GM12878 (cell line): ENCODE measurements at regions not wholly inside any gene's neighbourhood (a gene's known extent, or its start where the extent isn't known, plus 50 kb on each side); places are given as distances from the start of the nearest gene placed in this dataset.

Experiments
- ATAC-seq: fragments of 200-7000 bp; cut with Tn5 transposase; 3 replicates; pipeline ENCODE4 v1.9.1; 2020; ENCODE audit warnings: mild to moderate bottlenecking, moderate library complexity
- BruUV-seq: library from RNA; stranded (reverse); fragments of 400-500 nt; replicated peaks from 2 replicates; lab custom pipeline; 2021; lab: Mats Ljungman, UMichigan
- CTCF ChIA-PET: fragments of 300-600 bp; sonication (Branson Sonifier 250); formaldehyde crosslinking; extraction: SDS; loops from one replicate; lab custom pipeline; 2021; ENCODE audit warnings: inconsistent platforms; lab: Yijun Ruan, JAX
- POLR2A ChIA-PET: fragments of 350-600 bp; formaldehyde crosslinking; extraction: SDS; loops from one replicate; lab custom pipeline; 2021; ENCODE audit warnings: inconsistent platforms; lab: Charles Lee
- RAD21 ChIA-PET: fragments of 300-600 bp; sonication (Branson Sonifier 250); formaldehyde crosslinking; loops from one replicate; lab custom pipeline; 2023; ENCODE audit warnings: antibody characterized with exemption; ENCODE audit not compliant: unreplicated experiment; lab: Charles Lee
- SMC1A ChIA-PET: fragments of 300-600 bp; sonication (Branson Sonifier 250); formaldehyde crosslinking; loops from one replicate; lab custom pipeline; 2023; ENCODE audit not compliant: unreplicated experiment, uncharacterized antibody; lab: Charles Lee
- DNase-seq: peaks from one replicate; pipeline ENCODE4 v3.0.0-alpha.2; 2011; ENCODE audit warnings: low read depth, low spot score
- FAIRE-seq: peaks from 3 replicates; lab custom pipeline; 2011; peaks lifted over from hg19 to GRCh38; lab: Jason Lieb, UNC
- H2AFZ ChIP-seq: 2 replicates; pipeline ENCODE4 v1.6.0; 2011; ENCODE audit warnings: low read depth, low read length, control low read depth; ENCODE audit not compliant: control insufficient read depth
- H3K27ac ChIP-seq: 2 replicates; pipeline ENCODE4 v1.5.1; 2011; ENCODE audit warnings: control low read depth; ENCODE audit not compliant: control insufficient read depth, insufficient read depth
- H3K27me3 ChIP-seq, 2 experiments: replicated peaks in 1 of 2; 2 replicates each; pipeline versions ENCODE4 v1.6.0 to v1.6.1; 2011; ENCODE audit warnings: low read length in 1 of 2; ENCODE audit not compliant: control insufficient read depth in 2 of 2, insufficient read depth in 2 of 2
- H3K36me3 ChIP-seq, 2 experiments: 2 replicates each; pipeline ENCODE4 v1.5.1; 2011; ENCODE audit warnings: low read length in 1 of 2; ENCODE audit not compliant: control insufficient read depth in 2 of 2, insufficient read depth in 2 of 2
- H3K4me1 ChIP-seq: 2 replicates; pipeline ENCODE4 v1.6.1; 2011; ENCODE audit warnings: mild to moderate bottlenecking, low read length, moderate library complexity, mixed read lengths; ENCODE audit not compliant: control insufficient read depth, insufficient read depth
- H3K4me2 ChIP-seq: 2 replicates; pipeline ENCODE4 v1.6.0; 2011; ENCODE audit warnings: control low read depth; ENCODE audit not compliant: control insufficient read depth, insufficient read depth
- H3K4me3 ChIP-seq: fragments of 200-600 bp; sonication (generic); 2 replicates; pipeline ENCODE4 v1.5.1; 2016
- H3K79me2 ChIP-seq: 2 replicates; pipeline ENCODE4 v1.6.0; 2011; ENCODE audit warnings: low read length; ENCODE audit not compliant: control insufficient read depth, insufficient read depth
- H3K9ac ChIP-seq: 2 replicates; pipeline ENCODE4 v1.8.0; 2011; ENCODE audit warnings: low read length, control low read depth, mixed read lengths; ENCODE audit not compliant: control insufficient read depth, insufficient read depth
- H3K9me3 ChIP-seq: replicated peaks from 3 replicates; pipeline ENCODE4 v1.5.1; 2011; ENCODE audit warnings: mild to moderate bottlenecking, low read length; ENCODE audit not compliant: control insufficient read depth, insufficient read depth
- H4K20me1 ChIP-seq: 2 replicates; pipeline ENCODE4 v1.6.0; 2011; ENCODE audit not compliant: control insufficient read depth, insufficient read depth
- ATF2 ChIP-seq: IDR thresholded peaks from 2 replicates; pipeline ENCODE4 v1.6.1; 2012; ENCODE audit warnings: low read length, inconsistent platforms
- BCL3 ChIP-seq: IDR thresholded peaks from 2 replicates; pipeline ENCODE4 v1.6.1; 2011; ENCODE audit warnings: borderline replicate concordance, low read depth, mild to moderate bottlenecking, moderate library complexity, low read length; ENCODE audit not compliant: insufficient read depth, poor library complexity, severe bottlenecking
- CHD1 ChIP-seq: IDR thresholded peaks from 2 replicates; pipeline ENCODE4 v1.6.1; 2012; ENCODE audit warnings: low read depth, low read length, improper control_type of control experiment
- EGR1 ChIP-seq, 2 experiments: IDR thresholded peaks; 1 replicate in 1 of 2; 2 replicates in 1 of 2; pipeline ENCODE4 v1.6.1; 2011 to 2012; ENCODE audit warnings: low read depth in 2 of 2, low read length in 2 of 2, borderline replicate concordance in 1 of 2, mild to moderate bottlenecking in 1 of 2, moderate library complexity in 1 of 2
- ETV6 ChIP-seq, 2 experiments: fragments of 450-650 bp in 1 of 2; IDR thresholded peaks in 1 of 2; conservative IDR thresholded peaks in 1 of 2; 2 replicates each; pipeline ENCODE4 v1.6.1; 2014; ENCODE audit warnings: antibody characterized with exemption in 1 of 2, borderline replicate concordance in 1 of 2, low read depth in 1 of 2, mild to moderate bottlenecking in 1 of 2, moderate library complexity in 1 of 2
- FOXK2 ChIP-seq: fragments of 450-650 bp; IDR thresholded peaks from 2 replicates; pipeline ENCODE4 v1.6.1; 2017; ENCODE audit warnings: mild to moderate bottlenecking, moderate library complexity
- HDAC2 ChIP-seq: fragments of 200-600 bp; sonication (generic); IDR thresholded peaks from 2 replicates; pipeline ENCODE4 v1.6.1; 2017
- NBN ChIP-seq: fragments of 450-650 bp; IDR thresholded peaks from 2 replicates; pipeline ENCODE4 v1.6.1; 2016
- NFXL1 ChIP-seq: fragments of 450-650 bp; IDR thresholded peaks from 2 replicates; pipeline ENCODE4 v1.6.1; 2017; ENCODE audit warnings: antibody characterized with exemption, mild to moderate bottlenecking, borderline replicate concordance
- NFYB ChIP-seq: IDR thresholded peaks from 2 replicates; pipeline ENCODE4 v1.6.1; 2011; ENCODE audit warnings: low read depth, mild to moderate bottlenecking, low read length, improper control_type of control experiment, moderate library complexity; ENCODE audit not compliant: insufficient read depth
- POU2F2 ChIP-seq: IDR thresholded peaks from 3 replicates; pipeline ENCODE4 v1.6.1; 2011; ENCODE audit warnings: low read depth, mild to moderate bottlenecking, low read length, borderline replicate concordance
- RFX5 ChIP-seq: IDR thresholded peaks from 2 replicates; pipeline ENCODE4 v1.6.1; 2011; ENCODE audit warnings: low read depth, low read length, improper control_type of control experiment
- RUNX3 ChIP-seq: IDR thresholded peaks from 2 replicates; pipeline ENCODE4 v1.6.1; 2012; ENCODE audit warnings: low read length, inconsistent platforms
- SIN3A ChIP-seq: IDR thresholded peaks from 2 replicates; pipeline ENCODE4 v1.6.1; 2012; ENCODE audit warnings: low read depth, low read length, improper control_type of control experiment
- YBX1 ChIP-seq: fragments of 450-650 bp; IDR thresholded peaks from 2 replicates; pipeline ENCODE4 v1.6.1; 2016; ENCODE audit warnings: antibody characterized with exemption
- YY1 ChIP-seq: IDR thresholded peaks from 2 replicates; pipeline ENCODE4 v1.6.1; 2011; ENCODE audit warnings: low read depth, mild to moderate bottlenecking, low read length
- ZNF384 ChIP-seq: IDR thresholded peaks from 2 replicates; pipeline ENCODE4 v1.6.1; 2012; ENCODE audit warnings: low read depth, mild to moderate bottlenecking, low read length, improper control_type of control experiment, borderline replicate concordance
- WGBS: methylation state at CpG from one replicate; pipeline ENCODE4 v1.1.6; 2016; ENCODE audit warnings: low lambda C conversion rate; ENCODE audit not compliant: insufficient replicate concordance, insufficient coverage; ENCODE audit errors: missing lambda C conversion rate; 5-methylcytosine and 5-hydroxymethylcytosine counted together
- in situ Hi-C: fragments of 300-500 bp; cut with MboI; formaldehyde crosslinking; loops from 9 replicates; pipeline ENCODE4 v1.14.3; 2018; ENCODE audit warnings: mixed read lengths
- intact Hi-C: fragments of 100-400 bp; cut with micrococcal nuclease; formaldehyde crosslinking; loops from one replicate; pipeline ENCODE4 v1.14.2; 2022; ENCODE audit not compliant: unreplicated experiment

- ChIA-PET POLR2A (no interaction called here), CTCF (interaction anchor here (0.6 kb wide), 1 partner anchor 1690 kb away, joined by 3 read pairs; no protein-coding TSS in a partner anchor), SMC1A (no interaction called here), RAD21 (no interaction called here)
- in situ Hi-C loops (no loop called here), intact Hi-C loops (no loop called here)
- Histone ChIP-seq H3K4me2 (no peak overlapping the region), H3K79me2 (no peaks in the 10 kb centered on the region), H4K20me1 (no peaks in the 10 kb centered on the region), H3K4me3 (no peak overlapping the region), H3K4me1 (no peaks in the 10 kb centered on the region), H3K9ac (no peak overlapping the region), H3K36me3 (no peaks in the 10 kb centered on the region), H3K27me3 (no peaks in the 10 kb centered on the region), H3K27ac (no peak overlapping the region), H3K9me3 (no peaks in the 10 kb centered on the region), H2AFZ (no peak overlapping the region)
- BruUV-seq = no TSS peak
- FAIRE-seq (no peak), ATAC-seq (no peak), DNase-seq (no peak)
- 0% methylated on average over 2 of the region's 2 CpGs for WGBS
- TF ChIP-seq NBN (no peak), ATF2 (no peak), RFX5 (no peak), POU2F2 (no peak)
Measured at GRCh38 chr18:68103561-68103960, 587.0 kb upstream of the DSEL start.

GRCh38 chr18:68102117-68102516, 585.6 kb upstream of the DSEL start:
- WGBS = 0% methylated on average over 4 of the region's 4 CpGs
- intact Hi-C loops = no loop called here
- BruUV-seq = no TSS peak
- Histone ChIP-seq H2AFZ (no peak overlapping the region), H3K9ac (no peak overlapping the region), H3K4me3 (no peak overlapping the region), H3K4me1 (no peaks in the 10 kb centered on the region), H3K4me2 (no peak overlapping the region), H3K27ac (no peak overlapping the region), H3K36me3 (no peaks in the 10 kb centered on the region), H3K9me3 (no peaks in the 10 kb centered on the region), H3K79me2 (no peaks in the 10 kb centered on the region), H3K27me3 (no peaks in the 10 kb centered on the region), H4K20me1 (no peaks in the 10 kb centered on the region)
- CTCF ChIA-PET = no interaction called here
- no peak for FAIRE-seq
- POLR2A ChIA-PET = no interaction called here
- ATAC-seq = no peak
- RAD21 ChIA-PET = no interaction called here
- SMC1A ChIA-PET = no interaction called here
- in situ Hi-C loops = no loop called here
- DNase-seq = no peak
- TF ChIP-seq FOXK2 (no peak), YBX1 (no peak), NFXL1 (no peak), CHD1 (no peak), BCL3 (no peak), RUNX3 (no peak), ETV6 (conservative IDR thresholded peaks at IDR 0.05 in 1 of 2, IDR thresholded peaks at IDR 0.05 in 1 of 2; ENCODE audit: borderline replicate concordance in 1 of 2, low read depth in 1 of 2) (no peak), NFYB (no peak), EGR1 (IDR thresholded peaks at IDR 0.05; ENCODE audit: borderline replicate concordance in 1 of 2, low read depth in 2 of 2, low read length in 2 of 2) (no peak), YY1 (no peak), ZNF384 (no peak), SIN3A (no peak), HDAC2 (no peak)
